A549 (cell line): ENCODE measurements at regions not wholly inside any gene's neighbourhood (a gene's known extent, or its start where the extent isn't known, plus 50 kb on each side); places are given as distances from the start of the nearest gene placed in this dataset.

Source experiments
- ATAC-seq, 2 experiments: fragments of 200-7000 bp in 1 of 2; fragments of >200 bp in 1 of 2; cut with Nextera tagmentation in 1 of 2; cut with Tn5 transposase in 1 of 2; 3 replicates each; pipeline versions ENCODE4 v1.8.0 to v1.9.1; 2018 to 2020; ENCODE audit warnings: mild to moderate bottlenecking in 1 of 2, moderate library complexity in 1 of 2
- CTCF ChIA-PET: fragments of 300-600 bp; sonication (Branson Sonifier 250); formaldehyde crosslinking; extraction: SDS; loops from one replicate; lab custom pipeline; 2021; ENCODE audit warnings: antibody characterized with exemption, inconsistent platforms; lab: Yijun Ruan, JAX
- POLR2A ChIA-PET: fragments of 350-600 bp; formaldehyde crosslinking; extraction: SDS; loops from one replicate; lab custom pipeline; 2021; ENCODE audit warnings: antibody characterized with exemption, inconsistent platforms; lab: Yijun Ruan, JAX
- DNase-seq, 2 experiments: peaks; one replicate each; pipeline versions ENCODE4 v3.0.0 to v3.0.0-alpha.2; 2011 to 2016; ENCODE audit warnings: low read depth in 1 of 2, low spot score in 1 of 2
- FAIRE-seq: peaks from 2 replicates; lab custom pipeline; 2011; peaks lifted over from hg19 to GRCh38; lab: Jason Lieb, UNC
- H3K27ac ChIP-seq, 2 experiments: fragments of >200 bp; sonication (Bioruptor Twin); formaldehyde crosslinking; 3 replicates each; pipeline ENCODE4 v1.5.1; 2016 to 2017
- H3K4me1 ChIP-seq: fragments of >200 bp; sonication (Bioruptor Twin); formaldehyde crosslinking; 3 replicates; pipeline ENCODE4 v1.6.1; 2016
- H3K4me2 ChIP-seq: fragments of >200 bp; sonication (Bioruptor Twin); formaldehyde crosslinking; 3 replicates; pipeline ENCODE4 v1.6.1; 2016
- H3K4me3 ChIP-seq: fragments of >200 bp; sonication (Bioruptor Twin); formaldehyde crosslinking; 3 replicates; pipeline ENCODE4 v1.5.1; 2016
- H3K9me3 ChIP-seq: fragments of >200 bp; sonication (Bioruptor Twin); formaldehyde crosslinking; 3 replicates; pipeline ENCODE4 v1.6.1; 2016
- BHLHE40 ChIP-seq: IDR thresholded peaks from 2 replicates; pipeline ENCODE4 v1.6.1; 2012; ENCODE audit warnings: low read depth, low read length, inconsistent platforms
- CBX2 ChIP-seq: fragments of 200-600 bp; sonication (generic); IDR thresholded peaks from 2 replicates; pipeline ENCODE4 v1.6.1; 2016; ENCODE audit warnings: low read depth, mild to moderate bottlenecking, borderline replicate concordance
- CEBPB ChIP-seq, 2 experiments: fragments of >200 bp in 1 of 2; sonication (Bioruptor Twin) in 1 of 2; formaldehyde crosslinking in 1 of 2; IDR thresholded peaks; 2 replicates each; pipeline ENCODE4 v1.6.1; 2012 to 2016
- CHD4 ChIP-seq: fragments of 200-600 bp; sonication (generic); IDR thresholded peaks from 2 replicates; pipeline ENCODE4 v1.6.1; 2016; ENCODE audit warnings: antibody characterized with exemption, mild to moderate bottlenecking, borderline replicate concordance
- EHF ChIP-seq: fragments of 250-450 bp; sonication (Bioruptor Pico); IDR thresholded peaks from 2 replicates; pipeline ENCODE4 v1.5.0; 2020; ENCODE audit warnings: mild to moderate bottlenecking
- EHMT2 ChIP-seq: fragments of 200-600 bp; sonication (generic); IDR thresholded peaks from 2 replicates; pipeline ENCODE4 v1.6.1; 2016; ENCODE audit warnings: antibody characterized with exemption, low read depth, mild to moderate bottlenecking, moderate library complexity
- EP300 ChIP-seq, 2 experiments: fragments of >200 bp; sonication (Bioruptor Twin); formaldehyde crosslinking; IDR thresholded peaks; 2 replicates in 1 of 2; 3 replicates in 1 of 2; pipeline ENCODE4 v1.6.1; 2016 to 2017
- ESRRA ChIP-seq: fragments of 150-350 bp; IDR thresholded peaks from 2 replicates; pipeline ENCODE4 v1.6.1; 2014; ENCODE audit warnings: mild to moderate bottlenecking, low read length, borderline replicate concordance
- FOSB ChIP-seq: fragments of 250-450 bp; sonication (Bioruptor Pico); IDR thresholded peaks from 2 replicates; pipeline ENCODE4 v1.5.0; 2020; ENCODE audit warnings: mild to moderate bottlenecking, moderate library complexity
- FOSL2 ChIP-seq, 2 experiments: fragments of 450-650 bp in 1 of 2; fragments of >200 bp in 1 of 2; sonication (Bioruptor Twin) in 1 of 2; formaldehyde crosslinking; IDR thresholded peaks; 2 replicates each; pipeline versions ENCODE4 v1.5.0 to v1.6.1; 2016 to 2020; ENCODE audit warnings: mild to moderate bottlenecking in 1 of 2, moderate library complexity in 1 of 2
- HDAC2 ChIP-seq: fragments of 200-600 bp; sonication (generic); IDR thresholded peaks from 2 replicates; pipeline ENCODE4 v1.6.1; 2016
- HEYL ChIP-seq: fragments of 250-450 bp; sonication (Bioruptor Pico); IDR thresholded peaks from 2 replicates; pipeline ENCODE4 v1.8.0; 2021; ENCODE audit warnings: mild to moderate bottlenecking, moderate library complexity
- HOXA7 ChIP-seq: fragments of 250-450 bp; sonication (Bioruptor Pico); IDR thresholded peaks from 2 replicates; pipeline ENCODE4 v1.5.0; 2020; ENCODE audit warnings: mild to moderate bottlenecking, moderate library complexity
- HOXB13 ChIP-seq: fragments of 250-450 bp; sonication (Bioruptor Pico); IDR thresholded peaks from 2 replicates; pipeline ENCODE4 v1.5.0; 2020; ENCODE audit warnings: low read depth, mild to moderate bottlenecking, moderate library complexity
- HOXB5 ChIP-seq: fragments of 250-450 bp; sonication (Bioruptor Pico); IDR thresholded peaks from 2 replicates; pipeline ENCODE4 v1.5.0; 2020; ENCODE audit warnings: mild to moderate bottlenecking, moderate library complexity
- KDM5A ChIP-seq: fragments of 200-600 bp; sonication (generic); IDR thresholded peaks from 2 replicates; pipeline ENCODE4 v1.6.1; 2016; ENCODE audit warnings: antibody characterized with exemption, mild to moderate bottlenecking
- MAFK ChIP-seq: fragments of 450-650 bp; IDR thresholded peaks from 2 replicates; pipeline ENCODE4 v1.6.1; 2014; ENCODE audit not compliant: partially characterized antibody
- MAZ ChIP-seq: fragments of 150-350 bp; IDR thresholded peaks from 2 replicates; pipeline ENCODE4 v1.6.1; 2014; ENCODE audit warnings: antibody characterized with exemption, low read depth, low read length, borderline replicate concordance
- NPAS2 ChIP-seq: fragments of 250-450 bp; sonication (Bioruptor Pico); IDR thresholded peaks from 2 replicates; pipeline ENCODE4 v1.8.0; 2022; ENCODE audit warnings: mild to moderate bottlenecking, moderate library complexity, borderline replicate concordance
- NR3C1 ChIP-seq: fragments of >200 bp; sonication (Bioruptor Twin); formaldehyde crosslinking; IDR thresholded peaks from 3 replicates; pipeline ENCODE4 v1.6.1; 2017
- POLR2A ChIP-seq: IDR thresholded peaks from 2 replicates; pipeline ENCODE4 v1.6.1; 2012; ENCODE audit warnings: mild to moderate bottlenecking, low read length
- POLR2AphosphoS2 ChIP-seq: conservative IDR thresholded peaks from 2 replicates; pipeline ENCODE4 v1.6.1; 2012; ENCODE audit warnings: low read length, improper control_type of control experiment, inconsistent platforms
- RAD21 ChIP-seq, 2 experiments: fragments of >200 bp in 1 of 2; sonication (Bioruptor Twin) in 1 of 2; formaldehyde crosslinking in 1 of 2; IDR thresholded peaks in 1 of 2; conservative IDR thresholded peaks in 1 of 2; 2 replicates in 1 of 2; 3 replicates in 1 of 2; pipeline ENCODE4 v1.6.1; 2012 to 2018; ENCODE audit warnings: inconsistent platforms in 1 of 2
- RARB ChIP-seq: fragments of 250-450 bp; sonication (Bioruptor Pico); IDR thresholded peaks from 2 replicates; pipeline ENCODE4 v1.8.0; 2021; ENCODE audit warnings: mild to moderate bottlenecking, moderate library complexity
- RFX5 ChIP-seq: fragments of 450-650 bp; IDR thresholded peaks from 2 replicates; pipeline ENCODE4 v1.7.1; 2014; ENCODE audit warnings: antibody characterized with exemption, mild to moderate bottlenecking, moderate library complexity
- TFCP2L1 ChIP-seq: fragments of 250-450 bp; sonication (Bioruptor Pico); IDR thresholded peaks from 2 replicates; pipeline ENCODE4 v1.5.0; 2021; ENCODE audit warnings: mild to moderate bottlenecking
- TP53 ChIP-seq: fragments of 250-450 bp; sonication (Bioruptor Pico); IDR thresholded peaks from 2 replicates; pipeline ENCODE4 v1.5.0; 2021; ENCODE audit warnings: mild to moderate bottlenecking, moderate library complexity
- ZFP36 ChIP-seq: fragments of 450-650 bp; IDR thresholded peaks from 2 replicates; pipeline ENCODE4 v1.6.1; 2014; ENCODE audit warnings: borderline replicate concordance; ENCODE audit not compliant: partially characterized antibody
- WGBS: methylation state at CpG from one replicate; pipeline ENCODE4 v1.1.6; 2017; ENCODE audit errors: missing lambda C conversion rate; 5-methylcytosine and 5-hydroxymethylcytosine counted together
- TF ChIP-seq, protein P1 (sequence below): fragments of 200-600 bp; sonication (generic); IDR thresholded peaks from 2 replicates; pipeline ENCODE4 v1.6.1; 2016; ENCODE audit warnings: antibody characterized with exemption, mild to moderate bottlenecking, moderate library complexity
- TF ChIP-seq, protein P2 (sequence below): IDR thresholded peaks from 2 replicates; pipeline ENCODE4 v1.6.1; 2012
- TF ChIP-seq, protein P3 (sequence below): IDR thresholded peaks from 2 replicates; pipeline ENCODE4 v1.6.1; 2012; ENCODE audit warnings: low read depth, borderline replicate concordance

DNA sequence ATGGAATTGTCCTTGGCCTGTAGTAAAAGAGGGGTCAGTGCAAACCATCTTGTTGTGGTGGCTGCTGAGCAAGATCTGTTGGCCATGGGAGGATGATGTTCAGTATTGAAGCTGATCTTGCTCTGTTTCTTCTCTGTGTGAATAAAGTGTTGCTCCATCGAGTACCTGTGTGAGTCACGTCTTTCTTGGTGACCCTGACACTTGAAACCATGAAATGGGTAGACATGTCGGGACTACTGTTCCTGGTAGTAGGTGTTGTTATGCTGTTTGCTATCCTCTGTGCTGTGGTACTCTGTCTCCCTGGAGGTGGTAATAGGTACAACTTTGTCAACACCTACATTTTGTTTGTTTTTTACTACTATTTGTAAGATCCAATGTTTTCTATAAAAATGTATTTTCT is 330.6 kb downstream of the MDFIC start:
- H3K4me1 ChIP-seq: no peaks in the 10 kb centered on the region
- ChIA-PET CTCF (no interaction called here), POLR2A (no interaction called here)
- H3K9me3 ChIP-seq: no peaks in the 10 kb centered on the region
- no peak for DNase-seq
- FAIRE-seq: no peak
- no peak overlapping the region for H3K4me2 ChIP-seq
- TF ChIP-seq, protein P1, sequence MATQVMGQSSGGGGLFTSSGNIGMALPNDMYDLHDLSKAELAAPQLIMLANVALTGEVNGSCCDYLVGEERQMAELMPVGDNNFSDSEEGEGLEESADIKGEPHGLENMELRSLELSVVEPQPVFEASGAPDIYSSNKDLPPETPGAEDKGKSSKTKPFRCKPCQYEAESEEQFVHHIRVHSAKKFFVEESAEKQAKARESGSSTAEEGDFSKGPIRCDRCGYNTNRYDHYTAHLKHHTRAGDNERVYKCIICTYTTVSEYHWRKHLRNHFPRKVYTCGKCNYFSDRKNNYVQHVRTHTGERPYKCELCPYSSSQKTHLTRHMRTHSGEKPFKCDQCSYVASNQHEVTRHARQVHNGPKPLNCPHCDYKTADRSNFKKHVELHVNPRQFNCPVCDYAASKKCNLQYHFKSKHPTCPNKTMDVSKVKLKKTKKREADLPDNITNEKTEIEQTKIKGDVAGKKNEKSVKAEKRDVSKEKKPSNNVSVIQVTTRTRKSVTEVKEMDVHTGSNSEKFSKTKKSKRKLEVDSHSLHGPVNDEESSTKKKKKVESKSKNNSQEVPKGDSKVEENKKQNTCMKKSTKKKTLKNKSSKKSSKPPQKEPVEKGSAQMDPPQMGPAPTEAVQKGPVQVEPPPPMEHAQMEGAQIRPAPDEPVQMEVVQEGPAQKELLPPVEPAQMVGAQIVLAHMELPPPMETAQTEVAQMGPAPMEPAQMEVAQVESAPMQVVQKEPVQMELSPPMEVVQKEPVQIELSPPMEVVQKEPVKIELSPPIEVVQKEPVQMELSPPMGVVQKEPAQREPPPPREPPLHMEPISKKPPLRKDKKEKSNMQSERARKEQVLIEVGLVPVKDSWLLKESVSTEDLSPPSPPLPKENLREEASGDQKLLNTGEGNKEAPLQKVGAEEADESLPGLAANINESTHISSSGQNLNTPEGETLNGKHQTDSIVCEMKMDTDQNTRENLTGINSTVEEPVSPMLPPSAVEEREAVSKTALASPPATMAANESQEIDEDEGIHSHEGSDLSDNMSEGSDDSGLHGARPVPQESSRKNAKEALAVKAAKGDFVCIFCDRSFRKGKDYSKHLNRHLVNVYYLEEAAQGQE: no peak
- TF ChIP-seq MAFK: no peak
- no peak for TF ChIP-seq CEBPB (IDR thresholded peaks at IDR 0.05)
- TF ChIP-seq POLR2AphosphoS2: no peak
- TF ChIP-seq FOSL2 (IDR thresholded peaks at IDR 0.05): no peak
- TF ChIP-seq FOSL2 (CRISPR knock-in tag; IDR thresholded peaks at IDR 0.05): no peak
- TF ChIP-seq RFX5: no peak
- TF ChIP-seq, protein P2, sequence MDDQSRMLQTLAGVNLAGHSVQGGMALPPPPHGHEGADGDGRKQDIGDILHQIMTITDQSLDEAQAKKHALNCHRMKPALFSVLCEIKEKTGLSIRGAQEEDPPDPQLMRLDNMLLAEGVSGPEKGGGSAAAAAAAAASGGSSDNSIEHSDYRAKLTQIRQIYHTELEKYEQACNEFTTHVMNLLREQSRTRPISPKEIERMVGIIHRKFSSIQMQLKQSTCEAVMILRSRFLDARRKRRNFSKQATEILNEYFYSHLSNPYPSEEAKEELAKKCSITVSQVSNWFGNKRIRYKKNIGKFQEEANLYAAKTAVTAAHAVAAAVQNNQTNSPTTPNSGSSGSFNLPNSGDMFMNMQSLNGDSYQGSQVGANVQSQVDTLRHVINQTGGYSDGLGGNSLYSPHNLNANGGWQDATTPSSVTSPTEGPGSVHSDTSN: no peak
- TF ChIP-seq, protein P3, sequence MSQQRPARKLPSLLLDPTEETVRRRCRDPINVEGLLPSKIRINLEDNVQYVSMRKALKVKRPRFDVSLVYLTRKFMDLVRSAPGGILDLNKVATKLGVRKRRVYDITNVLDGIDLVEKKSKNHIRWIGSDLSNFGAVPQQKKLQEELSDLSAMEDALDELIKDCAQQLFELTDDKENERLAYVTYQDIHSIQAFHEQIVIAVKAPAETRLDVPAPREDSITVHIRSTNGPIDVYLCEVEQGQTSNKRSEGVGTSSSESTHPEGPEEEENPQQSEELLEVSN: no peak
- TF ChIP-seq CBX2: no peak
- no peak for TF ChIP-seq HDAC2
- TF ChIP-seq POLR2A: no peak
- no peak for TF ChIP-seq RAD21 (conservative IDR thresholded peaks at IDR 0.05 in 1 of 2, IDR thresholded peaks at IDR 0.05 in 1 of 2)
- no peak for TF ChIP-seq NPAS2
- no peak for TF ChIP-seq EP300 (IDR thresholded peaks at IDR 0.05)
- TF ChIP-seq TP53: no peak
- no peak for TF ChIP-seq FOSB (CRISPR knock-in tag)
- no peak for TF ChIP-seq HOXB13 (CRISPR knock-in tag)
- no peak for ATAC-seq
- H3K4me3 ChIP-seq: no peak overlapping the region
- no peak overlapping the region for H3K27ac ChIP-seq
- 45% methylated on average over 3 of the region's 3 CpGs for WGBS

DNA sequence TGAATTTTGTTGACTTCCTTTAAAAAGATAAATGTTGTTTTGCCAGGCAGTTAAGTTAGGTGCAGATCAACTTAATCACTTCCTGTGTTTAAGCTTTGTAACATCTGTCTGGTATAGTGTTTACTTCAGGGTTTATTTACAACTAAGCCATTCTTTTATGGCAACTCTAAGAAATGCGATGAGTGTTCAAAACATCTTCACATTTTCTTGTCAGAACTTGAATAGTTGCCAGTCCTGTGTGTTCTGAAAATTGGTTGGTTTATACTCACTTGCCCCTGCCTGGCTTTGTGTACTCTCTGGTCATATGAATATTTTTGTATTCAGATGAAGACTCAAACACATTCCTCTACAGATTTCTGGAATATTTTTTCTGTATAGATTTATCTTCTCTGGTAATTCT is 327.2 kb downstream of the MDFIC start:
- FAIRE-seq (no peak), DNase-seq (no peak)
- no peak overlapping the region for H3K27ac ChIP-seq

More for the DNA sequence above, 327.2 kb downstream of the MDFIC start:
- WGBS: 32% methylated on average over 1 of the region's 1 CpG
- CTCF ChIA-PET: no interaction called here
- ATAC-seq: no peak
- no peak for TF ChIP-seq ZFP36
- TF ChIP-seq EHF (CRISPR knock-in tag): no peak
- TF ChIP-seq MAZ: no peak
- TF ChIP-seq FOSL2 (IDR thresholded peaks at IDR 0.05): no peak
- no peak for TF ChIP-seq FOSL2 (CRISPR knock-in tag; IDR thresholded peaks at IDR 0.05)
- TF ChIP-seq NR3C1: no peak
- no peak for TF ChIP-seq CHD4
- no peak for TF ChIP-seq KDM5A
- TF ChIP-seq BHLHE40: no peak
- TF ChIP-seq ESRRA: no peak
- TF ChIP-seq HOXA7 (CRISPR knock-in tag): no peak
- no peak for TF ChIP-seq FOSB (CRISPR knock-in tag)
- TF ChIP-seq RARB: no peak
- TF ChIP-seq HOXB13 (CRISPR knock-in tag): no peak
- TF ChIP-seq HOXB5 (CRISPR knock-in tag): no peak
- TF ChIP-seq RFX5: no peak
- TF ChIP-seq TFCP2L1 (CRISPR knock-in tag): no peak
- no peak for TF ChIP-seq POLR2A
- TF ChIP-seq EHMT2: no peak
- no peak for TF ChIP-seq HEYL (CRISPR knock-in tag)
- Histone ChIP-seq H3K4me2 (no peak overlapping the region), H3K9me3 (no peaks in the 10 kb centered on the region), H3K4me3 (no peak overlapping the region), H3K4me1 (no peaks in the 10 kb centered on the region)
- POLR2A ChIA-PET: no interaction called here
